ENCODE measurements at regions not wholly inside any gene's neighbourhood (a gene's known extent, or its start where the extent isn't known, plus 50 kb on each side); places are given as distances from the start of the nearest gene placed in this dataset.

DNA sequence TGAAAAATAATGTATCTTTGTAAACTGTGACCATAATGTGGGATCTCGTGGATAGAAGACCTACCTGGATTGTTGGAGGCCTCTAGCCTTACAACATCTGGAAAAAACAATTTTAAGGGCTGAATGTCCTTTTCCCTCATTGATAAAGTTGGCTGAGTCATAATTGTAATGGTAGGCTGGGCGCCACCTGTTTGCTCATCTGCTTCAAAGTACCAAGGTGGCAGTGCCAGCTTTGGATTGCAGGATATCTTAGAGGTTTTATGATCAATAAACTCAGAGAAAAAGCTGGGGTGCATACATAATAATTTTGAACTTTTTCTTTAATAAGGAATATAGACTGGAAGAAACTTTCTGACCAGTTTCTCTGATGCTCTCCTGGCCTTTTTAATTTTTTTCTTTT, 653.4 kb downstream of the MMUT start:
- no peak for DNase-seq

DNA sequence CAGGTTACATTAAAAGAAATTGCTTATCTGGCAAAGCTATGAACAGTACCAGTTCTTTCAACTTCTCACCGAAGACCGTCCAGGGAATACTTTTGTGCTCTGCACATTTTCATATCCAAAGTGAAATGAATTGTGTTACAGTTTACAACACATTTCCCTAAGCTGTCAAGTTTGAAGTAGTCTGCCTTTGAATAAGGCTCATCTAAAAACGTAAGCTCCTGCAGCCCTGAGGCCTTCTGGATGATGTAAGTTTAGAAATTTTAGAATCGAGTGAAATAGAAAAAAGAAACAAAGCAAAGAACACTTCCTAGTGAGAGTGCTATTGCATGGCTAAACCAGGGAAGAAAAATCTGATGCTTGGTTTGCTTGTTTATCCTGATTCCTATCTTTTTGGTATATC, 653.8 kb downstream of the MMUT start:
- no peak for DNase-seq

DNA sequence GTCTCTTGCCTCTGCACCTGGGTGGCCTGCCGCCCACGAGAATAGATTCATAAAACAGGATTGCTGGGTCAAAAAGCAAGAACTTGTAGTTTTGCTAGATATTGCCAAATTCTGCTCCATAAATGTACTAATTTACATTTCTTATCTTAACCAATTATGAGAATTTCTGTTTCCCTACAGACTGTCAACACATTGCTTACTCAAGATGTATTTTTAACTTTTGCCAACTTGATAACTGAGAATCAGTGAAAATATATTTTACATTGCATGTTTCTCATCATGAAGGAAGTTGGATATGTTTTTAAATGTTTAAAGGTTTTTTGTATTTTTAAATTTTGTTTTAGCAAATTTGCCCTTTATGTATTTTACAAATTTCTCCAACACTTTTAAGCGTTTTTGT, 664.8 kb downstream of the MMUT start:
- no peak for DNase-seq

DNA sequence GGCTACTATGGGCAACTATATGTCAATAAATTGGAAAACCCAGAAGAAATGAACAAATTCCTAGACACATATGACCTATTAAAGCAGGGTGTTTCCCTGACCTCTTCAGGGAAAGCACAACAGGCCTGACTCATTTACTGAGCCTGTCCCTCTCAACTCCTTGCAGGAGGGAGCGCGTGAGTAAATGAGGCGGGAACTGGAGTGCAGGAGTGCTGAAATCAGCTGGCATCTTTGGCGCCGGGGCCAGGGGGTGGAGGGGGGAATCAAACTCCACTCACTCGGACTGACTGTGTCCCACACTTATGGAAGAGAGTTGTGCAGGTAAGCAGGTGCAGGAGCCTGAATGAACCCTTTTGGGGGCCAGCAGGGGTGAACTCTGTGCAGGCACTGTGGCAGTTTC, 671.2 kb upstream of the PTCHD4 start:
- DNase-seq = no peak

DNA sequence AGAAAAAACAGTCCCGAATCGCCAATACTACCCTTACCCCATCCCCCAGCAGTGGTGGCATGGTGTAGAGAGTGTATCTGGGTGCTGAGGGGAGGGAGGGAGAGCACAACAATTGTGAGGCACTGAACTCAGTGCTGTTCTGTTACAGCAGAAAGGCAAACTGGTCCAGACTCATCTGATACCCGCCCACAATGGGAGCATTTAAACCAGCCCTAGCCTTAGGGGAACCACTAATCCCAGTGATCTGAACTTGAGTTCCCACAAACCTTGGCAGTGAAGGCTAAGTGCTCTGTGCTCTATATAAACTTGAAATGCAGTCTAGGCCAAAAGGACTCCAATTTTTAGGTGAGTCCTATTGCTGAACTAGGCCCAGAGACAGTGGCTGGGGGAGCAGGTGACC, 666.4 kb upstream of the PTCHD4 start:
- DNase-seq = no peak

DNA sequence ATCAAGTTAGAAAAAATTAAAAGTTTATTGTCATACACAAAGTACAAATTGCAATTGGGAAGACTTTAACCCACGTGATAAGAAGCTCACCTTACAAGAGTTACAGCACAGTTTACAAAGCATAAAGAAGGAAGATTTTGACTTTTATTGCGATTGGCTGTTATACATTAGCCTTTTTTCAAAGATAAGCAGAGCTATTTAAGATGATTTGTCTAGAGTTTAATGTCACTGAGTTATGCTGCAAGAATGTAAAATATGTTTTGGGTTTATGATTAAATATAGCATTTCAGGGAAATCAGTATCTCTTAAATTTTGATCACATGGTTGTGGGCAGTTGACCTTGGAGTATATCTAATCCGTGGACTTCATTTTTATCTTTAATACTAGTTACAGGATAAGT, 664.2 kb upstream of the PTCHD4 start:
- DNase-seq = no peak

DNA sequence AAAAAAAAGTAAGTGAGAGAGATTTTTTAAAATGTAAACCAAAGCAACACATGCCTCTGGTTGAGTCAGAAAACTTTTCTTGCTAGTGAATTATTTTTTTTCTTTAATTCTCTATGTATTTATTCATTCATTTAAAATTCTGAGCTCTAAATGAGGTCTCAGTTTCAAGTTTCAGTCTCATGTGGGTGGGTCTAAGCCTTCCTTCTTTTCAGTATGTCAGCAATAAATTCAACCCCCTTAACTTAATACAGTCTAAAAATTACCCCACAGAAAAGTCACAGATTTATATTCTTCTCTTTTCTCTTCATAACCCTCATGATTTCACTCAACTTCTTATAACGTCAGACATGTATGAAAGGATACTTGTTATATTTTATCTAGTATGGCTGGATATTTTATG, 663.3 kb upstream of the PTCHD4 start:
- no peak for DNase-seq

DNA sequence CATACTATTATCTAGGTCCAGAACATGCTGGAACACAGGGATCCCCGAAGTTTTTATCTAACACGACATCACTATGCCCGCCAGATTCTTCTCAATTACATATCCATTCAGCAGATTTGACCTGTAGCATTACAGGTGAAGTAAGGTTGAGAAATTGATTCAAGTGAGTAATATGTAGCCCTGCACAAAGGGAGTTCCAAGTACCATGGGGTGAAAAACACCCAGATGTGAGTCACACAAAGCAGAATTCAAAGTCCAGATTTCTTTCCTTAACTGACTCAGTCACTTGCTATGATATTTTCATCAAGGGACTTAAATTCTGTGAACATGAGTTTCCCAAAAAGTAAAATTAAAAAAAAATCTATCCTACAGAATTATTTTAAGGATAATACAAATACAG, 655.4 kb upstream of the PTCHD4 start:
- DNase-seq = no peak

DNA sequence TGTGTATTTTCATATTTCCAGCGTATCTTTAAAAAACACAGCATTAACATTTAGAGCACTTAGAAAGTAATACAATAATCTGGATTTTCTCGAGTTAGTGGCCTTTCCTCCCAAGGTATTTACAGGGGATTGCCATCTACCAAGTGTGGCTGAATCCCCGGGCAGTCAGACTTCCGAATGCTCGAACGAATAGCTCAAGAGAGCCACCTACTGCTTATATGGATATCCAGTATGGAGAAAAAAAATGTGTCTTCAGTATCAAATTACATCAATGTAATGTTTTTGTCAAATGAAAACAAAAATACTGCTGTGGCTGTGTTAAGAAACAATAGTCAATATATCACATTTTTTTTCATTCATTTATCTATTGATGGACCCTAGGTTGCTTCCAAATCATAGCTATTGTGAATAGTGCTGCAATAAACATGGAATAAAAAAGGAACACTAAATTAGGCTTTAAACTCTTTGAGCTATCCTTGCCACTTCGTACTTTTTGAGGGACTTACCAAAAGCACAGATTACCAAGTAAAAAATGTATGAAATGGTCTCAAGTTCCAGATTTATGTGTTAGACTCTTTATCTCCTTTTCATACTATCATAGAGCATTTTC, 654.5 kb upstream of the PTCHD4 start:
- DNase-seq = peak; percentile 13

DNA sequence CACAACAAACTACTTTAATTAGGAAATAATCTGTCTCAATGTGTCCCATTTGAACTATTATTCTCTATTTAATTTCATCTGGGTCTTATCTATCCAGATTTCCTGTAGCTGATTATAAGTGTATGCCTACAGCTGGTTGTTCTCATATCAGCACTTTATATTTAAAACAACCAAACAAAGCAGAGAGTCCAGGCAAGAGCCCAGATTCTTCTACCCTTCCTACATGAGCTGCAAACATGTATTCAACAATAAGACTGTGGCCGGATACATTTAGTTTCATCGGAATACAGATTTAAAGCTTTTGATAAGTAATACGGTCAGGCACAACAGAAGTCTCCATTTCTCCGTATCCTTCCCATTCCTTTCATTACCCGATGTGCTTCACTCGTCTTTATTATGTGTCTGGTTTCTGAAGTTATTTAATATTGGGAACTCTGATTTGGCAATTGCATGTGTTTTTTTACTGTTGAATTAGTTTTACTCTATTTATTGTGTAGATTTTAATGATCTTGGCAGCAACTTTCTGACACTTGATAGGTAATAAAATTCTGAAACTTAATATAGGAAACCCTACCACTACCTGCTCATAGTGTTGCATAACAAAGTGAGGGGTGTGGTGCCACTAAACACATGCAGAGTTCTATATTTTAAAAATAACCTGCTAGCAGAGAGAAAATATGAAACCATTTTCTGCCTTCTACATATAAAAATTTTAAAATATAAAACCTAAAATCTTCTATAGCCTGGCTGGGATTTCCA, 653.5 kb upstream of the PTCHD4 start:
- DNase-seq = no peak

DNA sequence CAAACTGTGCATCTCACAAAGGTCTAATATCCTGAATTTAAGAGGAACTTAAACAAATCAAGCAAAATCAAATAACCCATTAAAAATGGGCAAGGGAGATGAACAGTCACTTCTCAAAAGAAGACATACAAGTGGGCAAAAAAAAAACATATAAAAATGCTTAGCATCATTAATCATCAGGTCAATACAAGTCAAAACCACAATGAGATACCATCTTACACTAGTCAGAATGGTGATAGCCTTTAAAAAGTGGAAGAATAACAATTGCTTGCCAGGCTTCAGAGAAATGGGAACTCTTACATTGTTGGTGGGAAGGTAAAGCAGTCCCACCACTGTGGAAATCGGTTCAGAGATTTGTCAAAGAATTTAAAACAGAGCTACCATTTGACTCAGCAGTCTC, 646.7 kb upstream of the PTCHD4 start:
- DNase-seq = no peak

DNA sequence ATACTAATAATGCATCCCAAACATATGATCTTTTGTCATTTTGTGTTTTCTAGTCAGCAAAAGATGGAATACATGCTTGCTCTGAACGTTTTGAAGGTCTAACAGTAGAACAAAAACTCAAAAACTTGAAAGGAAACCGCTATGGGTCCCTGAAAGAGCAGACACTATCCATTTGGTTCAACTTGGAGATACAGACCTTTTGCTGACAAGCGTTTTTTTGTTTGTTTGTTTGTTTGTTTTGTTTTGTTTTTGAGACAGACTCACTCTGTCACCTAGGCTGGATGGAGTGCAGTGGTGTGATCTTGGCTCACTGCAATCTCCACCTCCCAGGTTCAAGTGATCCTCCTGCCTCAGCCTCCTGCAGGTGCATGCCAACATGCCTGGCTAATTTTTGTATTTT, 644.3 kb upstream of the PTCHD4 start:
- DNase-seq = no peak

DNA sequence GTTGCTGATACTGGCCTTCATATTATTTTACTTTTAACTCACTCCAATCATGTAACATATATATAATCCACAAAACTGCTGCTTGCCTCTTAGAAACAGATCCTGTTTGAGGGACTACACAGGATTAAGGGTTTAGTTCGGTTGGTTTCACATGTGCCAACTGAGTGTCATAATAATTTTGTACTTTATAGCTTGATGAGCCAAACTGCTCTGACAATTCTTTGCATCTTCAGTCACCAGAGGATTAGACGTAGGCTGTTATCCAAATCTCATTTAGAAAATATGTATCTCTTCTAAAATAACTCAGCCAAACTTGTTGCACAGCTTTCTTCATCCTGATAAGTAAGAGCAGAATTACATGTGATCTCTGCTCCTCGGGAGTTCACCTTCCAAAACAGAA, 643.6 kb upstream of the PTCHD4 start:
- DNase-seq = no peak

DNA sequence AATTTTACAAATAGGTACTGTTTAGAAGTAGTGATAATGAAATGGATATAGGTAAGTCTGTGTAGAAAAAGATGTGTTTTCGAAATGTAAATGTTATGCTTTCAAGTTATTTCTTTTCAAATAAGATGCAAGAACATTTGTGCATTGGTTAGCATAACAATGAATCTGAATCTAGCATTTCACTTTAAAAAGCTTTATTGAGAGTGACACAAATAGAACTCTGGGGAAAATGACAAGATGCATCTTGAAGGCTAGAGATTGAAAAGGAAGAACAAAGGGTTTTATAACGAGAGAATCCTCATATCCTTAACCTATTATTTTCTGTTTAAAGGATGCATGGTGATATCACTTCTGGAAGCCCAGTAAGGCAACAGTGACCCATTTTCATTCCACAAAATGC, 639.9 kb upstream of the PTCHD4 start:
- no peak for DNase-seq

DNA sequence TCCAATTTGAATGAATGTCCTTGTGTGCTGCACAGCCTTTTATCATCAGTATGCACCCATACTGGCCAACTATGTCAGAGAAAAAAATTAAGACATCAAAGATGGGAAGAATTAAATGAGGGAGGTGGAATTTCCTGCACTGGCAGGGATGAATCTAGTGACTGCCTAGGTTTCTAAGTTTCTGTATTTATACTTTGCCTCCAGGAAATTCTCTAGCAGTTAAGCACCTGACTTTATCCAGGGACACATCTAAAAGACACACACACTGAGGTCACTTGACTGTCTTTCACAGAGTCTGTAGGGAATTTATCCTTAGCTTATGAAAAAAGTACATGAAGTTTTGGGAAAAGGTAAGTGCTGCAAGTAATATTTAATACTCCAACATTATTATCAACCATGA, 636.5 kb upstream of the PTCHD4 start:
- DNase-seq = no peak

DNA sequence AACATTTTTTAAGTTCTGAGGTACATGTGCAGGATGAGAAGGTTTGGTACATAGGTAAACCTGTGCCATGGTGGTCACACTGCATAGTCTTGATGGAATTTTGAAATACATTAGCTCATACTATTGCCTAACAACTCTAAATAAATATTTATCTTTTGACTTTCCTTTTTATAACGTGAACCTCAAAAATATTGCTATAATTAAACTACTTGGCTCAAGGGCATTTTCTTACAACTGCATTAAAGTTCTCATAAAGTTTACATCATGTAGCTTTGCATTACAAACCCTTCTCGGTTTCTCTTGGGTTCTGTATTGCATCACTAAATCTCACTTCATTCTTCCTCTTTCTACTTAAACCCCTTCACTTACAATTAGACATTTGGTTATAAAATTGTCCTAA, 636.0 kb upstream of the PTCHD4 start:
- no peak for DNase-seq

DNA sequence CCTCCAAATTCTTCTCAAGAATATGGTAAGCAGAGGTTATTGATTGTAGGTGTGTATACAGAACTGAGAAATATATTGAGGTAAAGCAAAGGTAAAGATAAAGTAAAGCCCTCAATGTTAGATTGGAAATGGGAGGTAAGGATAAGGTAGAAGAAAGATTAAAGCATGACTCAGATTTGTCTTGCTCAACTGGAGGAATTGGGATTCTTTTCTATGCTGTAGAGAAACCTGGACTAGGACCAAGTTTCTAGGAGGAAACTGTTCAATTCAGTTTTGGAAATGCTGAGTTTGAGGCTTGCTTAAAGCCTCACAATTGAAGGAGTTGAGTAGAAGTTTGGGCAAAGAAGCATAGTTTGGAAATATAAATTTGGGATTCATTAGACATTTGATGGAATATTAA, 634.0 kb upstream of the PTCHD4 start:
- no peak for DNase-seq

DNA sequence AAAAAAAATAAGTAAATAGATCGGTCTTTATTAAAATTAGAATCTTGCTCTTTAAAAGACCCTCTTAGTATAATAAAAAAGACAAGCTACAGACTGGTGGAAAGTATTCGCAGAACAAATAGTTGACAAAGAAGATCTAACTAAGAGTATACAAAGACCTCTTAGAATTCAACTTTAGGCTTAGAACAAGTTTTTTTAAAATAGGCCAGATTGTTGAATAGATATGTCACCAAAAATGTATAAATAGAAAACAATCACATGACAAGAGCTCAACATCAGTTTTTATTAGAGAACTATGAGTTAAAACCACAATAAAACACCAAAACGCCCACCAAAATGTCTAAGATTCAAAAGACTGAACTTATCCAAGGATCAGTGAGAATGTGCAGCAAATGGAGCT, 632.7 kb upstream of the PTCHD4 start:
- DNase-seq = no peak

DNA sequence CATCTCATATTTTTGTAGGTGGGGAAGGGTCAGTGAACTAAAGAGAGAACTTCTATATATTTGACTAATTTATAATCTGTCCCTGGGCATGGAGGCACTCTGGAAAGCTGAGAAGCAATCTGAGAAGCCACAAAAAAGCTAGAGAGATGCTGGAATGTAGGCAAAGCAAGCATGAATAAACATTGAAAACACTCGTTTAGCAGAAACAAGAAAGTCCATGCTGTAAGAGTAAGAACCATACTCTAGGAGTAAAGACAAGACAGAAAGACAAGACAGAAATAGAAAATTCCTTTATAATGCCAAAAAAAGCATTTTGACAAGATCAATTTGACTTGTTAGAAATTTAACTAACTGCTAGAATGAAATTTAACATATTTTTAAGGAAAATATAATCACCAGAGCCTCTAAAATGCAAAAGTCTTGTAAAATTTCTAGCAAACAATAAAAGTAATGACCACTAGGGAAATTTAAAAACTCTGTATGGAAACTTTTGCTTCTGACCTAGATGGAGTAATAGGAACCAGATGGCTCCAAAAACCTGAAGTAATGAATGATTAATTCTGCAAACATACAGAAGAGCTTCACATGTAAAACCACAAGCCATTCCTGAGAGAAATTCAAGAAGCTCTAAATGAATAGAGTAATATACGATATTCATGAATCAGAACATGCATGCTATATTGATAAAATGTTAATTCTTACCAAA, 625.7 kb upstream of the PTCHD4 start:
- no peak for DNase-seq

DNA sequence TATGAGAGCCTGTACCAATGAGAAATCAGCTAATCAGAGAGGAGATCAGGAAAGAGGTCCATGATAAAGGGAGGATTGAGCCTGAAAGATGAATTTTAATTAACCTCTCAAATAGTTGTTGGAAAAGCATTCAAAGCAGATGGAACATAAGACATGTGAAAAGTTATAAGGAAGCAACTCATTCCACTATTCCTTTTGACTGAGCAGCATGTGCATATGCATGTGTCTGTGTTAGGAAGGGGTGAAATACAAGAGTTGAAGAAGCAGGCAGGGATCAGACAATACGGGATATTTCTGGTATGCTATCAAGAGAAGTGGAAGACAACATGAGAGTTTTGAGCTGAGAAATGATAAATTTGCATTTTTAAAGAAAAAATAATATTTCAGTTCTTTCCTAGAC, 624.8 kb upstream of the PTCHD4 start:
- DNase-seq = no peak

DNA sequence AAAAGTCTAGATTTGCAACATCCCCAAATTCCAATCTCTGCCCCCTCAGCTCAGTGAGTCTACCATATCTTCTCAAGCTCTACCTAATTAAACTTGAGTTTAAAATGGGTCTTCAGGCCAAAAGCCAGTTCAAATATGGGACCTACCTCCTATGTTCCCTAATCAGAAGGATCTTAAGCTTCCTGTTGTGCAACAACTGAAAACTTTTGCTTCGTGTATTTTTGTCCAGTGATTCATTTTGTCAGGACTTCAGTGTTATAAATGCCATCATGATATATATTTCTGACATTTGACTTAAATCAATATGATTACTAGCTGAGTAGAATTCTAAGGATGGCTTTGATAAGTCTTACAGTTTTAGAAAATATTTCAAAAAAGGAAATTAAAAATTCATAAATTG, 622.6 kb upstream of the PTCHD4 start:
- no peak for DNase-seq

DNA sequence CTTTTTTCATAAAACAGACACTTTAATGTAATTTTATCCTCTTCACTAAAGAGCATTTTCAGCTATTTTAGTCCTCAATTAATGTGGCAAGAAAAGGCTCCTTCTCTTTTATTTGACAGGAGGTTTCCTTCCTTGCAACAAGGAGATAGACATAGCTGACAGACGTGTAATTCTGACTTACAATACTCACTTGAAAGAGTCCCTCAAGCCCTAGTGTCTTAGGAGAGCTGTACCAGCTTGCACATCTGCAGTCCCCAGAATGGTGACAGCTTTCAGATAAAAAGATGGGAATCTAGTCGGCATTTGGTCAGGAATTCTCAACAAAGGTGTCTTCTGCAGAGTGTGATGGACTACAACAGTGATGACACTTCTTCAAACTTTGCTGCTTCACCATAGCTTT, 603.7 kb upstream of the PTCHD4 start:
- no peak for DNase-seq

DNA sequence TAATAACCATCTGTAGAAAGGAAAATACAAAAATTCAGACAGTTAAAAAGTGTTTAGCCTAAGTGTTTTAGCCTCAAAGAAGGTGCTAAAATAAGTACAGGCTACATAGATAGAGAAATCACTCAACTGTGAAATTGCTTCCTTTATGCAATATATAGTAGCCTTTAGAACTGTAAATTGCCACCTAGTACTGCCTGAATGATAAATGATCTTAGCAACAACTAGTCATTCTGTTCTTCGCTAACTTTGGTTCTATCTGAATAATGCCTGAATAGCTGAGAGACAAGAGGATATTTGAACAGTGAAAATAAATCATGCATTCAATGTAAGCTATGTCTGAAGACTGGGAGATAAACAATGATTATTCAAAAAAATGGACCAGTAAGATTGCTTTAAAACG, 603.3 kb upstream of the PTCHD4 start:
- no peak for DNase-seq

DNA sequence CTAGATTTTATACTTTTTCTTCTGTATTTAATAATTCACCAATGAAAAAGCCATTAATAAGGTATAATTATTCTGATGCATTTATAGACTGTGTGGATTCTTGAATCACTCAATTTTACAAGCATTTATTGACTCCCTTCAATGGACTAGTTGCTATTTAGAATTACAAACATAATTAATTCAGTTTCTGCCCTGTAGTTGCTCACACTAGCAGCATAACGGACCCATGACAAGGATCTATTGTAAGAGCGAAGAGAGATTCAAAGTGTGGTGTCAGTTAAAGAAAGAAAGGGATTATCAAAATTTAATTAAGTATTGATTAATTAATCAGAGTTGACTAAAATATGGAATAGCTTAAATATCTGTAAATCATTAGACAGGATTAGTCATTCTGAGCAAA, 602.6 kb upstream of the PTCHD4 start:
- DNase-seq = no peak

DNA sequence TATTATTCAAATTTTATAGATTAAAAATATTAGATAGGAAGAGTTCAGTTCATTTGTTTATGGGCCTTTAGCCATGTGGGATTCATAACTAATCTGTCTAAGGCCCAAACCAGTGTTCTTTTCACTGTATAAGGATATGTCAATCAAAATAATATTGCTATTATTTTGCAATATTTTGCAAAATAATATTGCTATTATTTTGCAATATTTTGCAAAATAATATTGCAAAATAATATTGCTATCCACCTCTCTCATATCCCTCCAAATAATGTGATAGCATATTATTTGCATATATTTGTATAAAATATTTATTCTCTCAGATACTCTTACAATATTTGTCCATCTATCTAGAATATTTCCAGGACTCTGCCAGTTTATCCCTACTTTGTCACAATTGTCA, 595.3 kb upstream of the PTCHD4 start:
- DNase-seq = no peak

Data from hematopoietic multipotent progenitor cell treated with erythropoietin and hydrocortisone succinate and interleukin-3 and kit ligand, for 8 days (in vitro differentiated cells).